RWPE1 (cell line): ENCODE measurements at regions not wholly inside any gene's neighbourhood (a gene's known extent, or its start where the extent isn't known, plus 50 kb on each side); places are given as distances from the start of the nearest gene placed in this dataset.

Source experiments
- CTCF ChIA-PET: fragments of 350-600 bp; sonication (Branson Sonifier 250); formaldehyde crosslinking; extraction: SDS; loops from one replicate; lab custom pipeline; 2021; lab: Yijun Ruan, JAX
- POLR2A ChIA-PET: fragments of 400-600 bp; formaldehyde crosslinking; extraction: SDS; loops from one replicate; lab custom pipeline; 2020; ENCODE audit warnings: antibody characterized with exemption; ENCODE audit not compliant: low non-redundant PET; lab: Yijun Ruan, JAX
- DNase-seq: peaks from one replicate; pipeline ENCODE4 v3.0.0; 2012; ENCODE audit warnings: low spot score
- H3K27ac ChIP-seq: fragments of 450-650 bp; 2 replicates; pipeline ENCODE4 v1.5.1; 2017
- CTCF ChIP-seq: fragments of 450-650 bp; conservative IDR thresholded peaks from 2 replicates; pipeline ENCODE4 v1.5.1; 2017; ENCODE audit warnings: low read depth, mild to moderate bottlenecking

- TF ChIP-seq CTCF: no peak
- POLR2A ChIA-PET: no interaction called here
These were observed 182.1 kb downstream of the RHOU start for GRCh38 chr1:228917342-228917741.

GRCh38 chr1:228917755-228918154 lies 182.5 kb downstream of the RHOU start:
- POLR2A ChIA-PET: no interaction called here
- no peak for TF ChIP-seq CTCF
- no peak overlapping the region for H3K27ac ChIP-seq
- CTCF ChIA-PET: no interaction called here
- no peak for DNase-seq

More at GRCh38 chr1:228917342-228917741, 182.1 kb downstream of the RHOU start:
- no peak for DNase-seq
- no peak overlapping the region for H3K27ac ChIP-seq
- CTCF ChIA-PET: no interaction called here

GRCh38 chr1:228918335-228918734 lies 183.1 kb downstream of the RHOU start:
- no peak for DNase-seq
- CTCF ChIA-PET: no interaction called here
- TF ChIP-seq CTCF: no peak
- no peak overlapping the region for H3K27ac ChIP-seq
- POLR2A ChIA-PET: no interaction called here

- TF ChIP-seq CTCF: no peak
- POLR2A ChIA-PET: no interaction called here
- H3K27ac ChIP-seq: no peak overlapping the region
- no peak for DNase-seq
- CTCF ChIA-PET: no interaction called here
These were observed 184.6 kb downstream of the RHOU start for GRCh38 chr1:228919914-228920313.

- no peak overlapping the region for H3K27ac ChIP-seq
- TF ChIP-seq CTCF: no peak
- DNase-seq: no peak
- CTCF ChIA-PET: no interaction called here
- POLR2A ChIA-PET: no interaction called here
These were observed 185.6 kb downstream of the RHOU start for GRCh38 chr1:228920831-228921230.

- no peak overlapping the region for H3K27ac ChIP-seq
- no peak for DNase-seq
- POLR2A ChIA-PET: no interaction called here
- CTCF ChIA-PET: interaction anchor here (1.0 kb wide), 1 partner anchor 18 kb away, joined by 4 read pairs; no protein-coding TSS in a partner anchor
- no peak for TF ChIP-seq CTCF
These were observed 186.2 kb downstream of the RHOU start for GRCh38 chr1:228921481-228921880.
